ENCODE measurements at regions not wholly inside any gene's neighbourhood (a gene's known extent, or its start where the extent isn't known, plus 50 kb on each side); places are given as distances from the start of the nearest gene placed in this dataset.

GRCh38 chr10:29005988-29006387, 282.9 kb upstream of the LYZL1 start:
- Histone ChIP-seq H3K9me2 (ENCODE audit: low read depth, low read length) (no peaks in the 10 kb centered on the region), H3K27ac (ENCODE audit: low read depth, low read length, poor library complexity, severe bottlenecking) (no peak overlapping the region), H3K4me2 (ENCODE audit: low read length) (no peak overlapping the region), H3K9ac (ENCODE audit: low read length) (no peak overlapping the region), H4K20me1 (ENCODE audit: insufficient read depth, low read length) (no peaks in the 10 kb centered on the region), H3K79me2 (ENCODE audit: insufficient read depth, low read length) (no peaks in the 10 kb centered on the region), H3K27me3 (ENCODE audit: insufficient read depth, low read length) (no peaks in the 10 kb centered on the region), H3K4me3 (ENCODE audit: low read depth, low read length, poor library complexity, severe bottlenecking) (no peak overlapping the region), H2AFZ (ENCODE audit: low read length) (no peak overlapping the region), H3F3A (ENCODE audit: insufficient read depth, low read length) (no peaks in the 10 kb centered on the region), H3K9me3 (ENCODE audit: low read length) (no peaks in the 10 kb centered on the region), H3K36me3 (ENCODE audit: insufficient read depth, low read length) (no peaks in the 10 kb centered on the region), H3K4me1 (ENCODE audit: insufficient read depth, low read length, severe bottlenecking) (no peaks in the 10 kb centered on the region)
- TF ChIP-seq EZH2 (IDR thresholded peaks at IDR 0.05; ENCODE audit: borderline replicate concordance, low read length) (no peak), CTCF (IDR thresholded peaks at IDR 0.05; ENCODE audit: low read length) (no peak)

- TF ChIP-seq EZH2 (IDR thresholded peaks at IDR 0.05; ENCODE audit: borderline replicate concordance, low read length) (no peak), CTCF (IDR thresholded peaks at IDR 0.05; ENCODE audit: low read length) (no peak)
- no peaks in the 10 kb centered on the region for H3K27me3 ChIP-seq (ENCODE audit: insufficient read depth, low read length)
- H3K4me3 ChIP-seq (ENCODE audit: low read depth, low read length, poor library complexity, severe bottlenecking): no peak overlapping the region
- H3K79me2 ChIP-seq (ENCODE audit: insufficient read depth, low read length): no peaks in the 10 kb centered on the region
- no peak overlapping the region for H3K4me2 ChIP-seq (ENCODE audit: low read length)
- H3F3A ChIP-seq (ENCODE audit: insufficient read depth, low read length): no peaks in the 10 kb centered on the region
- no peaks in the 10 kb centered on the region for H3K9me2 ChIP-seq (ENCODE audit: low read depth, low read length)
- H3K36me3 ChIP-seq (ENCODE audit: insufficient read depth, low read length): no peaks in the 10 kb centered on the region
- no peaks in the 10 kb centered on the region for H4K20me1 ChIP-seq (ENCODE audit: insufficient read depth, low read length)
- no peaks in the 10 kb centered on the region for H3K9me3 ChIP-seq (ENCODE audit: low read length)
- no peak overlapping the region for H3K27ac ChIP-seq (ENCODE audit: low read depth, low read length, poor library complexity, severe bottlenecking)
- no peak overlapping the region for H2AFZ ChIP-seq (ENCODE audit: low read length)
- H3K4me1 ChIP-seq (ENCODE audit: insufficient read depth, low read length, severe bottlenecking): no peaks in the 10 kb centered on the region
- no peak overlapping the region for H3K9ac ChIP-seq (ENCODE audit: low read length)
Observed at GRCh38 chr10:29007370-29007747, 281.5 kb upstream of the LYZL1 start.

GRCh38 chr10:29007748-29008610, 280.9 kb upstream of the LYZL1 start:
- H3K36me3 ChIP-seq (ENCODE audit: insufficient read depth, low read length): no peaks in the 10 kb centered on the region
- no peak overlapping the region for H3K4me2 ChIP-seq (ENCODE audit: low read length)
- H3K4me1 ChIP-seq (ENCODE audit: insufficient read depth, low read length, severe bottlenecking): no peaks in the 10 kb centered on the region
- no peak overlapping the region for H3K9ac ChIP-seq (ENCODE audit: low read length)
- no peaks in the 10 kb centered on the region for H3K79me2 ChIP-seq (ENCODE audit: insufficient read depth, low read length)
- no peak overlapping the region for H3K4me3 ChIP-seq (ENCODE audit: low read depth, low read length, poor library complexity, severe bottlenecking)
- no peaks in the 10 kb centered on the region for H3K27me3 ChIP-seq (ENCODE audit: insufficient read depth, low read length)
- no peak for TF ChIP-seq CTCF (IDR thresholded peaks at IDR 0.05; ENCODE audit: low read length)
- no peak for TF ChIP-seq EZH2 (IDR thresholded peaks at IDR 0.05; ENCODE audit: borderline replicate concordance, low read length)
- no peaks in the 10 kb centered on the region for H3K9me2 ChIP-seq (ENCODE audit: low read depth, low read length)
- no peaks in the 10 kb centered on the region for H4K20me1 ChIP-seq (ENCODE audit: insufficient read depth, low read length)
- no peak overlapping the region for H3K27ac ChIP-seq (ENCODE audit: low read depth, low read length, poor library complexity, severe bottlenecking)
- H3F3A ChIP-seq (ENCODE audit: insufficient read depth, low read length): no peaks in the 10 kb centered on the region
- H2AFZ ChIP-seq (ENCODE audit: low read length): no peak overlapping the region
- H3K9me3 ChIP-seq (ENCODE audit: low read length): no peaks in the 10 kb centered on the region

All from OCI-LY1 (cell line).